Endodermal cell (in vitro differentiated cells): ENCODE measurements at regions not wholly inside any gene's neighbourhood (a gene's known extent, or its start where the extent isn't known, plus 50 kb on each side); places are given as distances from the start of the nearest gene placed in this dataset.

ENCODE experiments used
- DNase-seq: peaks from one replicate; pipeline ENCODE4 v3.0.0-alpha.2; 2017
- H3K27ac ChIP-seq: 2 replicates; pipeline ENCODE4 v1.5.1; 2013; ENCODE audit warnings: mild to moderate bottlenecking, low read depth, low read length, moderate library complexity
- H3K27me3 ChIP-seq: 2 replicates; pipeline ENCODE4 v1.6.1; 2013; ENCODE audit warnings: mild to moderate bottlenecking, low read length, moderate library complexity; ENCODE audit not compliant: insufficient read depth, control insufficient read depth, poor library complexity, severe bottlenecking
- H3K36me3 ChIP-seq: 2 replicates; pipeline ENCODE4 v1.7.0; 2013; ENCODE audit warnings: mild to moderate bottlenecking, low read length, moderate library complexity; ENCODE audit not compliant: control insufficient read depth, insufficient read depth
- H3K4me1 ChIP-seq: one replicate; pipeline ENCODE4 v1.7.0; 2013; ENCODE audit warnings: low read length; ENCODE audit not compliant: control insufficient read depth, insufficient read depth
- H3K4me3 ChIP-seq: 2 replicates; pipeline ENCODE4 v1.5.1; 2013; ENCODE audit warnings: mild to moderate bottlenecking, low read length, moderate library complexity
- H3K9ac ChIP-seq: 2 replicates; pipeline ENCODE4 v1.6.1; 2013; ENCODE audit warnings: mild to moderate bottlenecking, low read length, moderate library complexity; ENCODE audit not compliant: poor library complexity, severe bottlenecking; ENCODE audit errors: extremely low read depth
- H3K9me3 ChIP-seq: 2 replicates; pipeline ENCODE4 v1.6.1; 2013; ENCODE audit warnings: mild to moderate bottlenecking, low read length, moderate library complexity; ENCODE audit not compliant: control insufficient read depth
- H3K27ac Mint-ChIP-seq: 2 replicates; pipeline ENCODE4 v1.8.0; 2020; ENCODE audit warnings: mixed read lengths
- H3K27me3 Mint-ChIP-seq: 2 replicates; pipeline ENCODE4 v1.8.0; 2021; ENCODE audit warnings: mild to moderate bottlenecking, mixed read lengths; ENCODE audit not compliant: insufficient read depth
- H3K36me3 Mint-ChIP-seq: 2 replicates; pipeline ENCODE4 v1.8.0; 2020; ENCODE audit warnings: low read depth, mixed read lengths
- H3K4me1 Mint-ChIP-seq: 2 replicates; pipeline ENCODE4 v1.8.0; 2020; ENCODE audit warnings: mixed read lengths
- H3K4me3 Mint-ChIP-seq: 2 replicates; pipeline ENCODE4 v1.8.0; 2020; ENCODE audit warnings: mild to moderate bottlenecking, moderate library complexity, mixed read lengths
- H3K9me3 Mint-ChIP-seq: 2 replicates; pipeline ENCODE4 v1.8.0; 2020; ENCODE audit warnings: mild to moderate bottlenecking, mixed read lengths
- CTCF ChIP-seq: fragments of 200-600 bp; sonication (generic); conservative IDR thresholded peaks from 2 replicates; pipeline ENCODE4 v1.5.0; 2021; ENCODE audit warnings: antibody characterized with exemption, mild to moderate bottlenecking
- WGBS, 2 experiments: methylation state at CpG; one replicate each; pipeline versions ENCODE4 v1.1.5 to v1.1.7; 2013; ENCODE audit warnings: missing lambda C conversion rate in 2 of 2, mixed read lengths in 1 of 2; ENCODE audit not compliant: insufficient coverage in 1 of 2, insufficient read length in 1 of 2; 5-methylcytosine and 5-hydroxymethylcytosine counted together

DNA sequence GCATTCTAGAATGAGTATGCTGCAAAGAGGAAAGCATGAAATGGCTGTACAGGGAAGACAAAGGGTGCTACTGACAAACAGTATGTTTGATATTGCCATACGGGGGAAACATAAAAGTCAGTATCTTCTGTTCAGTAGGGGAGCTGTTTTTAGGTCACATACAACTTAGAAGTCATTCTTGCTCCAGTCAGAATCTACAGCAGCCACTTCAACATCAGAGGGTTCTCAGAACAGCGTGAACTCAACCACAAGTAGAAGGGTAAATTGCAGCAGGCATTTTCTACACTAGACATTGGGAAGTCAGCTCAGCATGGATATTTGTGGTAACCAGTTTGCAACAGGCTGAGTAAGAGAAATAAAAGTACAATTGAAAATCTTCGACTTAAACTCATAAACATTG, 1241.8 kb upstream of the GOT2 start:
- Histone ChIP-seq H3K9me3 (peaks cover 5% of the 10 kb centered on the region), H3K36me3 (no peaks in the 10 kb centered on the region), H3K4me1 (no peaks in the 10 kb centered on the region), H3K27ac (no peak overlapping the region), H3K9ac (no peak overlapping the region), H3K4me3 (no peak overlapping the region), H3K27me3 (no peaks in the 10 kb centered on the region)
- no peak overlapping the region for H3K4me3 Mint-ChIP-seq
- peaks cover 9% of the 10 kb centered on the region for H3K36me3 Mint-ChIP-seq
- WGBS, 2 experiments = 94 to 100% methylated on average over 2 of the region's 3 CpGs
- no peaks in the 10 kb centered on the region for H3K4me1 Mint-ChIP-seq
- peaks cover 12% of the 10 kb centered on the region for H3K9me3 Mint-ChIP-seq
- no peak overlapping the region for H3K27ac Mint-ChIP-seq
- no peaks in the 10 kb centered on the region for H3K27me3 Mint-ChIP-seq
- TF ChIP-seq CTCF = no peak
- no peak for DNase-seq

DNA sequence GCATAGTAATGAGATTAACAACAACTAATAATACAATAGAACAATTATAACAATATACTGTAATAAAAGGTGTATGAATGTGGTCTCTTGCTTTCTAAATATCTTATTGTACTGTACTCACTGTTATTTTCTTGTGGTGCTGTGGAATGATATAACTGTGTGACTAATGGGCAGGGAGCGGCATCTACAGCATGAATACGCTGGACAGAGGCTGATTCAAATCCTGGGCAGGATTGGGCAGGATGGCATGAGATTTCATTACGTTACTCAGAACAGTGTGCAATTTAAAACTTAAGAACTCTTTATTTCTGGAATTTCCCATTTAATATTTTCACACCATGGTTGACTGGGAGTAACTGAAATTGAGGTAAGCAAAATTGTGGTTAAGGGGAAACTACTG, 1239.8 kb upstream of the GOT2 start:
- peaks cover 13% of the 10 kb centered on the region for H3K36me3 Mint-ChIP-seq
- H3K9me3 ChIP-seq = peaks cover 5% of the 10 kb centered on the region
- no peaks in the 10 kb centered on the region for H3K4me1 ChIP-seq
- H3K4me1 Mint-ChIP-seq = no peaks in the 10 kb centered on the region
- no peak overlapping the region for H3K27ac ChIP-seq
- no peak for DNase-seq
- H3K36me3 ChIP-seq = no peaks in the 10 kb centered on the region
- H3K4me3 Mint-ChIP-seq = no peak overlapping the region
- no peak overlapping the region for H3K27ac Mint-ChIP-seq
- H3K27me3 Mint-ChIP-seq = no peaks in the 10 kb centered on the region
- no peak overlapping the region for H3K9ac ChIP-seq
- H3K9me3 Mint-ChIP-seq = peaks cover 17% of the 10 kb centered on the region
- TF ChIP-seq CTCF = no peak
- H3K4me3 ChIP-seq = no peak overlapping the region
- 95 to 100% methylated on average over 1 to 3 of the region's 3 CpGs for WGBS, 2 experiments
- H3K27me3 ChIP-seq = no peaks in the 10 kb centered on the region

GRCh38 chr16:59971264-59971663, 1237.1 kb upstream of the GOT2 start:
- Mint-ChIP-seq H3K4me1 (no peaks in the 10 kb centered on the region), H3K27ac (no peak overlapping the region), H3K36me3 (peaks cover 10% of the 10 kb centered on the region), H3K27me3 (no peaks in the 10 kb centered on the region), H3K9me3 (peaks cover 14% of the 10 kb centered on the region), H3K4me3 (no peak overlapping the region)
- no peak for TF ChIP-seq CTCF
- no peaks in the 10 kb centered on the region for H3K36me3 ChIP-seq
- H3K9me3 ChIP-seq = peaks cover 5% of the 10 kb centered on the region
- H3K9ac ChIP-seq = no peak overlapping the region
- no peaks in the 10 kb centered on the region for H3K27me3 ChIP-seq
- DNase-seq = no peak
- 96% methylated on average over 3 of the region's 3 CpGs; no CpG with 5 or more reads in 1 of the 2 experiments for WGBS, 2 experiments
- no peaks in the 10 kb centered on the region for H3K4me1 ChIP-seq
- no peak overlapping the region for H3K4me3 ChIP-seq
- no peak overlapping the region for H3K27ac ChIP-seq
